COR-L47 (cell line): ENCODE measurements at regions not wholly inside any gene's neighbourhood (a gene's known extent, or its start where the extent isn't known, plus 50 kb on each side); places are given as distances from the start of the nearest gene placed in this dataset.

Source experiments
- DNase-seq: peaks from one replicate; lab custom pipeline; 2025; lab: John Stamatoyannopoulos, UW

DNA sequence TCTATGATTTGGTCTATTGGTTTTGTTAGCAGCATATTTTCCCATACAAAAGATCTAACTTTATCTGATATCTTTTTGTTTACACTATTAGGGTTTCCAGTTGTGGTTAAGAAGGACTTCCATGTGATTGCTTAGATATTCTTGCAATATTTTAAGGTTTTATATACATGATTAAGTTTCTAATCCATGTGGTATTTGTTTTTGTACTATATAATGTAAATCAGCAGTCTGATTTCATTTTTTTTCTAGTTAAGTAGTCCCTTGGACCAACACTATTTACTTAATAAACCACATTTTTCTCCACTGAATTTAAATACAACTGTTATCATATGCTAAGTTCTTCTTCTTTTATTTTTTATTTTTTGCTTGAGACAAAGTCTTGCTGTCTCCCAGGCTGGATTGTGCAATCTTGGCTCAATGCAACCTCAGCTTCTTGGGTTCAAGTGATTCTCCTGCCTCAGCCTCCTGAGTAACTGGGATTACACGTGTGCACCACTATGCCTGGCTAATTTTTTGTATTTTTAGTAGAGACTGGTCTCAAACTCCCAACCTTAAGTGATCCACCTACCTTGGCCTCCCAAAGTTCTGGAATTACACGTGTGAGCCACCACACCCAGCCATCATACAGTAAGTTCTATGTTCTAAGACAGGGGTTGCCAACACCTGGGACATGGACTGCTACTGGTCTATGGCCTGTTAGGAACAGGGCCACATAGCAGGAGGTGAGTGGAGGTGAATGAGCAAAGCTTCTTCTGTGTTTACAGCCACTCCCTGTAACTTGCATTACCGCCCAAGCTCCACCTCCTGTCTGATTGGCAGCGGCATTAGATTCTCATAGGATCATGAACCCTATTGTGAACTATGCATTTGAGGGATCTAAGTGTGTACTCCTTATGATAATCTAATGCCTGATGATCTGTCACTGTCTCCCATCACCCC, 58.5 kb upstream of the RAB27B start:
- no peak for DNase-seq

- no peak for DNase-seq
Observed at GRCh38 chr18:54772056-54772455, 56.2 kb upstream of the RAB27B start.

GRCh38 chr18:54774423-54774822, 53.9 kb upstream of the RAB27B start:
- DNase-seq: no peak

- no peak for DNase-seq
Observed at GRCh38 chr18:54774981-54775665, 53.2 kb upstream of the RAB27B start.

- no peak for DNase-seq
Observed at GRCh38 chr18:54775686-54776085, 52.6 kb upstream of the RAB27B start.

DNA sequence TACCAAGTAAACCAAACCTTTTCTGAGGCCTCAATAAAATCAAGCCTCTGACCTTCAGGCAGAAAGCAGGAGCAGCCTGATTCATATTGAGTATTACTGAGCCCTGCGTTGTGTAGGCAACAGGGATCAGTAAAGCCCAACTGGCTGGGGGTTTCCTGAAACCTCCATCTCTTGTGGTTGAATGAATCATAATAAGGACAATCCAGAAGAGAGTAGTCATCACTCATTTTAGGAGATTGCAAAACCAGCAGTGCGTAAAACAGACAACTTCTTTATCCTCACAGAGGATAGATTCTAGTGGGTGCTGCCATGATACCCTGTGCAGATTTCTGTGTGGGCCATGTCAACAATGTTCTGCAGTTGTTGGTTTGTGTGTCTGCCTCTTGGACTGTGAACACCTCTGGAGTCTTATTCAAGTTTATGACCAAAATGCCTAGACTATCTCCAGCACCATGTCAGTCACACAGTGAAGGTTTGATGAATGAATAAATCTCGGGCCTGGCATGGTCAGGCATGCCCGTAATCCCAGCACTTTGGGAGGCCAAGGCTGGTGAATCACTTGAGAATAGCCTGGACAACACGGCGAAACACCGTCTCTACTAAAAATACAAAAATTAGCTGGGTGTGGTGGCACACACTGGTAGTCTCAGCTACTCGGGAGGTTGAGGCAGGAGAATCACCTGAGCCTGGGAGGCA, 51.8 kb upstream of the RAB27B start:
- DNase-seq: no peak

- no peak for DNase-seq
Observed at GRCh38 chr18:54777118-54777791, 51.0 kb upstream of the RAB27B start.

DNA sequence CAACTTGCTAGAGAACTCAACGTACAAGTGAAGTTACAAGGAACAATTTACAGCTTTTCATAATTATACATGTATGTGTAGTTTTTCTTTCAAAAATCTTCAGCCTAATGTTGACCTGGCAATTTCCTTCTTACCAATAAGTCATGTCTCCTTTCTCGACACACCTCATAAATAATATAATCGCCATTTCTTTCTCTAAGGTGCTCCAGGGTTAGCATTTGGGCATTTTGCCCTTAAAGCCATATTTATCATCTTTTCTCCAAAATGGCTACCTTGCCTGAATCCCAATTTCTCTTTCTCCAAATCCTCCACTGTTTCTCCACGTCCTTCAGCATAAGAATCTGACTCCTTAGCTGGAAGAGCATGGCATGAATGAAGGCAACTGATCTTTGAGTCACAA, 50.3 kb upstream of the RAB27B start:
- DNase-seq: no peak
